Endothelial cell (in vitro differentiated cells): ENCODE measurements at regions not wholly inside any gene's neighbourhood (a gene's known extent, or its start where the extent isn't known, plus 50 kb on each side); places are given as distances from the start of the nearest gene placed in this dataset.
A peak's percentile ranks its signal among the peaks of the same experiment; 100 is the strongest.

Experiments used
- DNase-seq: peaks from one replicate; pipeline ENCODE4 v3.0.0; 2021; ENCODE audit warnings: low spot score
- H3K27ac Mint-ChIP-seq: one replicate; pipeline ENCODE4 v1.8.0; 2021; ENCODE audit warnings: mixed read lengths, inconsistent platforms; ENCODE audit not compliant: unreplicated experiment
- H3K27me3 Mint-ChIP-seq: one replicate; pipeline ENCODE4 v1.8.0; 2021; ENCODE audit warnings: mild to moderate bottlenecking, moderate library complexity, mixed read lengths, inconsistent platforms; ENCODE audit not compliant: unreplicated experiment
- H3K36me3 Mint-ChIP-seq: one replicate; pipeline ENCODE4 v1.8.0; 2021; ENCODE audit warnings: mild to moderate bottlenecking, low read depth, mixed read lengths, inconsistent platforms; ENCODE audit not compliant: unreplicated experiment
- H3K4me1 Mint-ChIP-seq: one replicate; pipeline ENCODE4 v1.8.0; 2021; ENCODE audit warnings: mild to moderate bottlenecking, mixed read lengths, inconsistent platforms; ENCODE audit not compliant: unreplicated experiment
- H3K4me3 Mint-ChIP-seq: one replicate; pipeline ENCODE4 v1.8.0; 2021; ENCODE audit warnings: mild to moderate bottlenecking, mixed read lengths, inconsistent platforms; ENCODE audit not compliant: unreplicated experiment
- H3K9me3 Mint-ChIP-seq: one replicate; pipeline ENCODE4 v1.8.0; 2021; ENCODE audit warnings: mixed read lengths, inconsistent platforms; ENCODE audit not compliant: unreplicated experiment
- TF ChIP-seq, protein P1 (sequence below): fragments of 200-600 bp; sonication (generic); IDR thresholded peaks from one replicate; pipeline ENCODE4 v1.5.0; 2021; ENCODE audit warnings: antibody characterized with exemption; ENCODE audit not compliant: unreplicated experiment

DNA sequence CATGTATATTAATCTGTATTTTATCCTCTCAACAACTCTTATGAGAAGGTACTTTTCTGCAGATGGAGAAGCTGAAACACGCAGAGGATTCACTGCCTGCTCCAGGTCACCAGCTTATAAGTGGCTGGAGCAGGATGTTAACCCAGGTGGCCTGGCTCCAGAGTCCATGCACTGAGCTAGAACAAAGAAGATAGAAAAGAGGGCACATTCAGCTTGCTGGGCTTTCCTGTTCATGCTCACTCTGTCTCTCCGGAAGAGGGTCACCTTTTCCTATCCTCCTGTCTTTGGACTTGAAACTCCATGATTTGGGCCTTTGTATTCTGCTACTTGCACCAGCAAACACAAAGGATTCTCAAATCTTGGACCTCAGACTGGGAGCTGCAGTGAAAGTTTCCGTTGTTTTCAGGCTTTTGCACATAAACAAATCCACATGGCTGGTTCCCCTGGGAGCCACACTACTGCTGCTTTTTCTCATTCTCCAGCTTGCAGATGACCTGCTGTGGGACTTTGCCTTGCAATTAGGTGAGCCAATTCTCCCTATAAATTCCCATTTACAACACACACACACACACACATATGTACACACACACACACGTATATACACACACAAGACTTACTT is 117.3 kb upstream of the GRK3 start:
- DNase-seq, result no peak
- H3K4me1 Mint-ChIP-seq, result peaks cover 9% of the 10 kb centered on the region
- no peaks in the 10 kb centered on the region for H3K9me3 Mint-ChIP-seq
- H3K4me3 Mint-ChIP-seq, result peak overlapping the region; percentile 99
- TF ChIP-seq, protein P1, sequence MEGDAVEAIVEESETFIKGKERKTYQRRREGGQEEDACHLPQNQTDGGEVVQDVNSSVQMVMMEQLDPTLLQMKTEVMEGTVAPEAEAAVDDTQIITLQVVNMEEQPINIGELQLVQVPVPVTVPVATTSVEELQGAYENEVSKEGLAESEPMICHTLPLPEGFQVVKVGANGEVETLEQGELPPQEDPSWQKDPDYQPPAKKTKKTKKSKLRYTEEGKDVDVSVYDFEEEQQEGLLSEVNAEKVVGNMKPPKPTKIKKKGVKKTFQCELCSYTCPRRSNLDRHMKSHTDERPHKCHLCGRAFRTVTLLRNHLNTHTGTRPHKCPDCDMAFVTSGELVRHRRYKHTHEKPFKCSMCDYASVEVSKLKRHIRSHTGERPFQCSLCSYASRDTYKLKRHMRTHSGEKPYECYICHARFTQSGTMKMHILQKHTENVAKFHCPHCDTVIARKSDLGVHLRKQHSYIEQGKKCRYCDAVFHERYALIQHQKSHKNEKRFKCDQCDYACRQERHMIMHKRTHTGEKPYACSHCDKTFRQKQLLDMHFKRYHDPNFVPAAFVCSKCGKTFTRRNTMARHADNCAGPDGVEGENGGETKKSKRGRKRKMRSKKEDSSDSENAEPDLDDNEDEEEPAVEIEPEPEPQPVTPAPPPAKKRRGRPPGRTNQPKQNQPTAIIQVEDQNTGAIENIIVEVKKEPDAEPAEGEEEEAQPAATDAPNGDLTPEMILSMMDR, result no peak
- no peak overlapping the region for H3K27ac Mint-ChIP-seq
- H3K27me3 Mint-ChIP-seq, result no peaks in the 10 kb centered on the region
- no peaks in the 10 kb centered on the region for H3K36me3 Mint-ChIP-seq

DNA sequence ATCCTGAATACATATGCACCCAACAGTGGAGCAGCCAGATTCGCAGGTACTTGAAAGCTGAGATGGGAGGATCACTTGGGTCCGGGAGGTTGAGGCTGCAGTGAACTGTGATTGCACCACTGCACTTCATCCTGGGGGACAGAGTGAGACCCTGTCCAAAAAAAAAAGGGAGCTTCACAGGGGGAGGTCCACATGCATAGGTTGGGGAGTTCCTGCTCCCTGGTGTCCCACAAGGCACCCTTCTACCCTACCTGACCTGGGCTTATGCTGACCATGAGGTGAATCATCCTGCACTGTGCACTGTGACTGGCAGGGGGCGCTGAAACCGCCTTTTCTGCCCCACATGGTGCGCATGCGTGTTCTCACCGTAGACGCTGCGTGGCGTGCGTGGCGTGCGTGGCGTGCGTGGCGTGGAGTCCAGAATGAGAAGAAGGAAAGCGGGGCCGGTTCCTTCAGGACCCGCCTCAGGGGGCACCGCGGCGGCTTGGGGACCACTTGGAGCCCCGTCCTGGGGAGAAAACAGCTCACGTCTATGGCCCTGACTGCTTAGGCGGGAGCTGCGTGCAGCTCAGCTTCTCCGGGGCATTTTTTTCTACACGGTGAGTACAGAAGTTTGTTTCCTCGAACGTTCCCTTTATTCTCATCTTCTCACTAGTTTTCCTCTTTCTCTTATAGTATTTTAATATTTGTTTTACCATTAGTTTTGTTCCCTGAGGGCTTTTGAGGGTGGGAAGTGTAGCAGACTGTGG is 116.6 kb upstream of the GRK3 start:
- H3K4me3 Mint-ChIP-seq, result peak overlapping the region; percentile 99

DNA sequence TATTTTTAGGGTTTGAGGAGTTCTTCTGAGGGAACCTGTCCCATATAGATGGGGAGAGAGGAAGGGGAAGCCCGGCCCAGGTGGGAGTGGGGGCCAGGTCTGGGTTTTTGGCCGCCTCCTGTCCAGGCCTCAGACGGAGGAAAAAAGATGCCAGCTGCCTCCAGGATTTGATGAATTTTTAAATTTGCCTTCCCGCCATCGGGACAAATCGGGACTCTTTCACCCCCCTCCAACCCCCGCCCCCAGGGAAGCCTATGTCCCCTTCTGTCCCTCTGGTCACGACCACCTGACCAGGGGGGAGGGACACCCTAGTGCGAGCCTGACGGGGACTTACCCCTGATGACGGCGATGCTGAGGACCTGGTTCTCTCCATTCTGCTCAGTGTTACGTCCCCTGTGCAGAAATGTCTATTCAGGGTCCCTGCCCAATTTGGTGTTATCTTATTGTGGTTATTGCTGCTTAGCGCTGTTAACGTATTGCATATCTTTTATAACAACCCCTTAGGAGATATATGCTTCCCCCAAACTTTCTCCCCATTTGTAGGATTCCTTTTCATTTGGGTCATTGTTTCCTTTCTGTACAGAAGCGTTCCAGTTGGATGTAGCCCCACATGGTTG is 115.9 kb upstream of the GRK3 start:
- H3K4me1 Mint-ChIP-seq, result peaks cover 9% of the 10 kb centered on the region
- no peak for DNase-seq
- peak overlapping the region; percentile 99 for H3K4me3 Mint-ChIP-seq
- H3K9me3 Mint-ChIP-seq, result no peaks in the 10 kb centered on the region
- TF ChIP-seq, protein P1, result no peak
- no peak overlapping the region for H3K27ac Mint-ChIP-seq
- peaks cover under 1% of the 10 kb centered on the region for H3K27me3 Mint-ChIP-seq
- H3K36me3 Mint-ChIP-seq, result peaks cover under 1% of the 10 kb centered on the region

More for the DNA sequence above, 116.6 kb upstream of the GRK3 start:
- H3K9me3 Mint-ChIP-seq, result no peaks in the 10 kb centered on the region
- H3K27ac Mint-ChIP-seq, result peak overlapping the region; percentile 39
- peak; percentile 94 for DNase-seq
- TF ChIP-seq, protein P1, result peak; percentile 95
- H3K27me3 Mint-ChIP-seq, result no peaks in the 10 kb centered on the region
- peaks cover 9% of the 10 kb centered on the region for H3K4me1 Mint-ChIP-seq
- no peaks in the 10 kb centered on the region for H3K36me3 Mint-ChIP-seq

DNA sequence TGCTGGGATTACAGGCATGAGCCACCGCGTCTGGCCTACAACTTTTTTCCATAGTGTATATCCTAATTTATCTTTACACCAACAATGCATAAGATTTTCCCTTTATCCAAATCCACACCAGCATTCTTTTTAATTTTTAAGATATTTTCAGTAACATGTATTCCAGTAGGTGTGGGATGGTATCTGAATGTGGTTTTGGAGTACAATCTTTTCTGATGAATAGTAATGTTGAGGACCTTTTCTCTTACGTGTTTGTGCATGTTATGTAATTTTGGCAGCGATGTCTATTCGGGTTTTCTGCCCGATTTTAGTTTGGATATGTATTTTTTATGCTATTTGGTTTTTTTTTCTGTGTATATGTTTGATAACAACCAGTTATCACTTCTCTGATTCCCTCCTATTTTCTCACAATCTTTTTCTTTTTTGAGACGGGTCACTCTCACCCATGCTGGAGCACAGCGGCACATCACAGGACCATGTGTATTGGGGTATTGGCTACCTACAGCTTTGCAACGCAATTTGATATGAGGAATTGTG is 114.6 kb upstream of the GRK3 start:
- Mint-ChIP-seq H3K9me3 (no peaks in the 10 kb centered on the region), H3K36me3 (peaks cover 8% of the 10 kb centered on the region), H3K4me3 (no peak overlapping the region), H3K4me1 (peaks cover 9% of the 10 kb centered on the region), H3K27me3 (peaks cover 1% of the 10 kb centered on the region), H3K27ac (no peak overlapping the region)
- TF ChIP-seq, protein P1, result no peak
- no peak for DNase-seq
